Stimulated activated CD8-positive, alpha-beta memory T cell treated with anti-CD3 and anti-CD28 coated beads, Interleukin-15, amount 100 ng/mL, for 48 hours (primary cell): ENCODE measurements at regions not wholly inside any gene's neighbourhood (a gene's known extent, or its start where the extent isn't known, plus 50 kb on each side); places are given as distances from the start of the nearest gene placed in this dataset.
"Not testable (repeated sequence)": the region's sequence is repeated elsewhere in the genome, so short reads cannot be mapped to it uniquely, and the experiment has no call there.

Source experiments
- DNase-seq, 2 donors: peaks; one replicate each; pipeline ENCODE4 v3.0.0-alpha.2; 2020; ENCODE audit warnings: low read depth in 2 of 2

DNA sequence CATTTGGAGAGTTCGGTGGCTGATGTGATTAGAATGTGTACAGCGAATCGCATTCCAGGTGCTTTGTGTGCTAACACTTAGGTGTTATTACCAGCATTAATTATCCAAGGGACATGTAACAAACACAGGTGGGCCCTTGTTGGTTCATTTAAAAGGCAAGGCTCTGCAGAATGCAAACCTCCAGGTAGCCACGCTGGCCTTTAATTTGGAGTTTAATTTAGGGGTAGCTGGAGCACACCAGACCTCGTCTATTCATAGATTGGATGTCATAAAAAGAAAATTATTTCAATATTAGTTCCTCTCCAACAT is 191.1 kb downstream of the MAT2B start:
- no peak for DNase-seq

DNA sequence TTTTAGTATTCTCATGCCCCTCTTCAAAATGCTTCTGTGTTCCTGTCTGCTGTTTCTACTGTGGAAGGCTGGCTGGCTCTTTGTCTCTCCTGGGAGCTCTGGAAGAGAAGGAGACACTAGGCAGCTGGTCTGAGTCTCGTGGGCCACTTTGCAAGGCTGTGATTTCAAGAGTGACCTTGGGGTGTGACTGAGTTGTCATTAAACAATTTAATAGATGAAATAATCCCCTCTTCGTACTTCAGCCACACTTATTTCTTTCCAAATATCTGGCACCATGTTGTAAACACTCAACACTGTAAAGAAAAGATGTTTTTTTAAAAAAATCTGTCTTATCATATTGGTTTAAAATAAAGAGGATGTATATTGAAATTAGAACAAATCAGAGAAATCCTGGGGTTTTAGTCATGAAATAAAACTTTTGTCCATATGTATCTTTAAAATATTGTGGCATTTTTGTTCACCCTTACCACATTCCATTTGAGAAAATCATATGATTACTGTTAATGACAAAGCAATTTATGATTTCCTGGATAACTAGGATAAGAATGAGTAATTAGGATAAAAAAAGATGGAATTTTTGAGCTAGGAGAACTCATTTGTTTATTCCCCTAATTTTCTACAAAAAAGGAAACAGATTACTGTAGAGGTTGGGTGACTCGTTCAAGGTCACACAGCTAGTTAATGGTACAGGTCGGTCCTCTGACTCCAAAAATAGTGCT is 200.8 kb downstream of the MAT2B start:
- DNase-seq: no peak

DNA sequence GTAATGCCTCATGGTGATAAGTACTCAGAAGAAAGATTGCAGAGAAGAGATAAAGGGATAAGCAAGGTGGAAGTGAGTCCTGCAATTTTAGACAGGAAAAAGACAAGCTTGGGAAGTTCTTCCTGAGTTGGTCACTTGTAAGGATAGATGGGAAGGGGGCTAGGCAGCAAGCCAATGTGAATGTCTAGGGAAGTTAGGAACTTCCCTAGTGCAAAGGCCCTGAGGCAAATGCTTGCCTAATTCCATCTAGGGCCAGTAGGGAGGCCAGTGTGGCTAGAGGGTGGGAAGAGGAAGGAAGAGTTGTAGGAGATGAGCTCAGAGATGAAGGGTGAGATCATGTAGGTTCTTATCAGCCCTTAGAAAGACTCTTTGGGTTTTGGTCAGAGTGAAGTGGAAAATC is 206.6 kb downstream of the MAT2B start:
- no peak for DNase-seq

DNA sequence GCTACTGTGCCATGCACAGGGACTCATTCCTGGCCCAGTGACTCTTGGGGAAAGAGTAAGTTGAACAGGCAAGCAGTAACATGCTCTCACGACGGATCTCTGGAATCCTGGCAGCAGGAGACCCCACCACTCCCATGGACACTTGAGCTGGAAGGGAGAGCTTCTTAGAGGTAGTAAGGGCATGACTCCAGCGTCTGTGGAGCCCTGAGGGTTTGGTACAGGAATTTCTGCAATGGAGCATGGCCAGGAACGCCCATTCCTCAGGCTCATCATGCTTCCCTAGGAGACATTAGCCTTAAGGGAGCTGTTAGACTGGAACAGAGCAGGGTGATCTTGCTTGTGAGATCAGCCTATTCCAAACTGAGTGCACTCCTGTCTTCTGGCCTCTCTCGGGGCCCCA is 212.9 kb downstream of the MAT2B start:
- no peak for DNase-seq

DNA sequence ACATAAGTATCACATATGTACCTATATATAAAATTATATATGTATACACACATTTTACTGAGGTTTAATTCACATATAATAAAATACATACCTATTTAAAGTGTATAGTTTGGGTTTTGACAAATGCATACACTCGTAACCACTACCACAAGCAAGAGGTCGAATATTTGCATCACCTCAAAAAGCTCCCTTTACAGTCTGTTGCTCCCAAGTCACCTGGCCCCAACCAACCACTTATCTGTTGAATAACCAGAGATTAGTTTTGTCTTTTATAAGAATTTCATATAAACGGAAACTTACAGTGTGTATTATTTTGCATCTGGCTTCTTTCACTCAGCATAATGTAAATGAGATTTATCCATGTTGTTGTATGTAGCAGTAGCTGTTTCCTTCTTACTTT is 218.9 kb downstream of the MAT2B start:
- DNase-seq: no peak

DNA sequence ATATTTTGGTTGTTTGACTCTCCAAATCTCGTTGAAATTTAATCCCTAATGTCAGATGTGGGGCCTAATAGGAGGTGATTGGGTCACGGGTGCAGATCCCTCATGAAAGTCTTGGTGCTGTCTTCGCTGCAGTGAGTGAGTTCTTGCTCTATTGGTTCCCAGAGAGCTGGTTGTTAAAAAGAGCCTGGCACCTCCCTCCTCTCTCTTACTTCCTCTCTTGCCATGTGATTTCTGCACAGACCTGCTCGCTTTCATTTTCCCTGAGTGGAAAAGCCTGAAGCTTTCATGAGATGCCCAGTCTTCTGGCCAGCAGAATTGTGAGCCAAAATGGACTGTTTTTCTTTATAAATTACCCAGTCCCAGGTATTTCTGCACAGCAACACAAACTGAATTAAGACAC is 221.6 kb downstream of the MAT2B start:
- DNase-seq: no peak

DNA sequence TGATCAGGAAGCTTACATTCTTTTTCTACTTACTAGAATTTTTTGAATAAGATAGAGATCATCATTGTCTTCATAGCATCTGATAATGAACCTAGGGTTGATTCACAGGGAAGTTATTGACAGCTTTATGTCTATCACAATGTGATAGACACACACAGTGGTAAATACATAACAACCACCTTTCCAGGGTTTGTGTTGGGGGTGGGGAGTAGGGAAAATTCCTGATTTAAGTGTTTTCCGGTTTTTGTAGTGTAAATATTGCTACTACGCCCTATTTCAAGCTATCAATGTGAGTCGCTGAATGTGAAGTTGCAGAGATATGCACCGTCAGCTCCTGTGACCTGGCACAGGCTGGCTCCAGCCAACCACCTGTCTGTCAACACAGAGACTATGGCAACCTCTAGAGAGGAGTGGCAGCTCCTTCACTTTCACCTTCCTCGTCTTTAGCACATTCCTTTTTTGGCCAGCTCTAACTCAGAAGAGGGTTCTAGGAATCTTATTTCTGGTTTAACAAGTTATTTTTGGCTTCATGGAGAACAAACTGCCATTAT is 224.9 kb downstream of the MAT2B start:
- no peak for DNase-seq

DNA sequence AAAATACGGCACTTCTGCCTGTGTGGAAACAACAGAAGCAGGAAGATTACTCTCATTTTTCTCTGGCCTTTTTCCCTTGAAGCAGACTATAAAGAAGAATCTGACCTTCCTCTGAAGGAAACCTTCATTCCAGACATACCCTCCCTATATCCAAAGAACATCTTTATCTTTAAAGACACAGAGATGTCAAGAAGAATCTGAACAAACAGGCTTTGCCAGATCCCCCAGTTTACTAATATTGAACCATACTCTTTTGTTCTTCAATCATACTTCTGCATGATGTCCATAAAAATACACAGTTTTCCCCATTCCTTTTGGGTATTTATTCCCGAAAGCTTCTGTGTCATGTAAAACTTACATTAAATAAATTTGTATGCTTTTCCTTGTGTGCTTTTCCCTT is 225.8 kb downstream of the MAT2B start:
- DNase-seq: no peak

DNA sequence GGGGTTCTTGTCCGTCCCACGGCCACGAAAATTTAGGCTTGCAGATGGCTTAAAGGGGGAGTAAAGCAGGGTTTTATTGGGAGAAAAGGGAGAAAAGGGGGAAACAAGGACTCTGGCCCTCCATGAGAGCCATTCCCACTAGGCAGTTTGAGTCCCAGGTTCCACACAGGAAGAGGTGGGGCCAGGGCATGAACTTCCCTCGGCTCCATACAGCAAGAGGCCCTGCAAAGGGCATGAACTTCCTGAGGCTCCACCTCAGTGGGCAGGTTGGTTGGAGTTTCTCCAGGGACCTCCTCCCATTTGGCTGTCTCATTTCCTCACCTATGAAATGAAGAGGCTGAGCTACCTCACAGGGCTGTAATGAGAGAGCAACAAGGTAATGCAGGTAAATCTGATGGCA is 229.7 kb downstream of the MAT2B start:
- DNase-seq: no peak

DNA sequence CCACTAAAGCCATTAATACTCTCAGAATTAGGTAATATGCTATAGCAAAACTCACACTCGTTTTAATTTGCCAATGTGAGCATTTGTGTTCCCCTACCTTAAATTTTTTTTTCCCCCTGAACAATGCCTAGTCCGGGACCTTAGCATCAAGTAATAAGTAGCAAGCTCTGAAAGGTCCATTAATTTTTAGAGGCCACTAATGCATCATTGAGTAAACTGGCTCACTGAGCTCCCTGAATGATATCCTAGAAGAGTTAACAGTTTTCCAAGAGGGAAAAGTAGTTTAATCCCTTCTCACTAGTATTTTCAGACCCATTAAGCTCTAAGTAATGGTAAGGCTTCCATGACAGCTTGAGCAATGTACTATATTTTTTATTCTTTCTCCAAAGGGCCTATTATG is 242.2 kb downstream of the MAT2B start:
- no peak for DNase-seq

DNA sequence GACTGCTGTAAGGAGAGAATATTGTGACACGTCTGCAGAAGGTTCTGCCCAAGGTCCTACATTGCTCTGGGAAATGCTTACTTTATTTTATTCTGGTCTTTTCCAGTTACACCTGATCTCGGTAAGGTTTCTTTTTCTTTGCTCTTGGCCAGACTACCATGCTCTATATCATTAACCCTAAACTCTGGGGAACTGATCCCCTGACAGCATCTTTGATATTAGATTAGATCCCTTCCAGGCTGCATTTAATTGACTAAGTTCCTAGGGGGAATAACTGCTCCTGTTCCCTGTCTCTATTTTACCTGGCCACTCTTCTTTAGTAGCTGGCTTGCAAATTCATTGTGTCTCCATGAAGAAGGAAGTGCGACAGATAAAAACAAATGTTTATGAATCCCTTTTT is 243.5 kb downstream of the MAT2B start:
- no peak for DNase-seq

DNA sequence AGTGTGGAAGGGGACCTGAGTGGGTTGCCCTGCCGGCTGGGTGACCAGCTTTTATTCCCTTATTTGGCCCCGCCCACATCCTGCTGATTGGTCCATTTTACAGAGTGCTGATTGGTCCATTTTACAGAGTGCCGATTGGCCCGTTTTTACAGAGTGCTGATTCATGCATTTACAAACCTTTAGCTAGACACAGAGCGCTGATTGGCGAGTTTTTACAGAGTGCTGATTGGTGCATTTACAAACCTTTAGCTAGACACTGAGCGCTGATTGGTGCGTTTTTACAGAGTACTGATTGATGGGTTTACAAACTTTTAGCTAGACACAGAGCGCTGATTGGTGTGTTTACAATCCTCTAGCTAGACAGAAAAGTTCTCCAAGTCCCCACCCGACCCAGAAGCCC is 245.0 kb downstream of the MAT2B start:
- not testable (repeated sequence) for DNase-seq

DNA sequence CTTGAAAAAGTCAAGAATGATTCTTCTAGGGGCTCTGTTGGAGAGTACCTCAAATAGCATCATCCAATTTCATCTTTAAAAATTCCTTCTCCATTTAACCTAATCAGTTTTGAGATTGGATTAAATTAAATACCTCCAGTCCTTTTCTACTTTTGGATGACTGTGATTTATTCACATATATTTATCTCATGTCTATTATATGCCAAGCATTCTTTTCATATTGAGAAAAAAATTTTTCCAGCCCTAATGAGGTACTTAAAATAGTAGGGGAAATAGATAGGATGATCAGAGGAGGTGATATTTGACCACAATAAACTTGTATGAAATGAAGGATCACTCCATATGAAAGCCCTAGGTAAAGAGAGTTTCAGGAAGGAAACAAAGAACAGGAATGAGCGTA is 250.1 kb downstream of the MAT2B start:
- no peak for DNase-seq

DNA sequence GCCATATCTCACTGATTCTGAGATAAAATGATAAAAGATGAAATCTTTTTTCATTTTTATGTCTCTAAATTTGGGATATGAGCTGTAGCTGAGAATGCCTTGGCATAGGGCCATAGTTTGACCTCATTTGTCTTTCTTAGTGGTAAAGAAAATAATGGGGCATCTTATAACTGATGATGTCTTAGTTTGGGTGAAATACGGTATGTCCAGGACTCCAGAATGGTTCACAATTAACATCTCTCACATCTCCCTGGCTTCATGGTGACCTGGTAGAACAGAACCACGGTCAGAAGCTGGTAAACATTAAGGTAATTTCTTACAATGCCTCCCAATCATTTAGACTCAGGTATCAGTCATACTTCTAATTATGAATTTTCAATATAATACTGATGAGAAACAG is 250.8 kb downstream of the MAT2B start:
- DNase-seq: no peak

DNA sequence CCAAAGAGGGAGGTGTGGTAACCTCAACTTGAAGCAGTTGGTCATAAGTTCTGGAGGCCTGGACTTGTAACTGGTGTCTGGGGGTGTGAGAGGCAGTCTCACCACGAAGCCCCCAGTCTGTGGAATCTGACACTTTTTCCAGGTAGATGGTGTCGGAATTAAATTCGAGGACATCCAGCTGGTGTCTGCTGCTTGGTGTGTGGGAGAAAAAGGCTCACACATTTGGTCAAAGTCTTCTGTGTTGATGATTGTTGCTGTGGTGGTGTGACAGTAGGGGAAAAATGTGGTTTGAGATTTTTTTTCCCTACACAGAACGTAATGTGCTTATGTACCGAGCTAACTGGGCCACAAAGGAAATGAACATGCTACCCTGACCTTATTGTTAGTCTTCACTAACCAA is 251.9 kb downstream of the MAT2B start:
- no peak for DNase-seq

DNA sequence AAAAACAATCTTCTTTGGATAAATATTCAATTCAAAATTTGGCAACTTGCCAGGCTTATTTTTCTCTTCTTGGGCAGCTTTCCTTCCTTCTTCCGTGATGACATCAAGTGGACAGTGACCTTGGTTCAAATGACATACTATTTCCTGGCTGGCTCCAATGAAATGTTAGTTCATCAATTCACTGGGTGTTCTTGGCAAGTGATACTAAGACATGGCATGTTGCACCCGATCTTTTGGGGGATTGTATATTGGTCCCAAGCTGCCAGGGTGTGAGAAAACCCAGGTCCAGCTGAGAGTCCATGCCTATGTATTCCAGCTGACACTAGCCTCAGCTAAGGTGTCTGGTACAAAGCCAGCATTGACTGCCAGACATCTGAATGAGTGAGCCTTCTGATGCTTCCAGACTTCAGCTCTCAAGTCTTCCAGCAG is 252.9 kb downstream of the MAT2B start:
- no peak for DNase-seq

DNA sequence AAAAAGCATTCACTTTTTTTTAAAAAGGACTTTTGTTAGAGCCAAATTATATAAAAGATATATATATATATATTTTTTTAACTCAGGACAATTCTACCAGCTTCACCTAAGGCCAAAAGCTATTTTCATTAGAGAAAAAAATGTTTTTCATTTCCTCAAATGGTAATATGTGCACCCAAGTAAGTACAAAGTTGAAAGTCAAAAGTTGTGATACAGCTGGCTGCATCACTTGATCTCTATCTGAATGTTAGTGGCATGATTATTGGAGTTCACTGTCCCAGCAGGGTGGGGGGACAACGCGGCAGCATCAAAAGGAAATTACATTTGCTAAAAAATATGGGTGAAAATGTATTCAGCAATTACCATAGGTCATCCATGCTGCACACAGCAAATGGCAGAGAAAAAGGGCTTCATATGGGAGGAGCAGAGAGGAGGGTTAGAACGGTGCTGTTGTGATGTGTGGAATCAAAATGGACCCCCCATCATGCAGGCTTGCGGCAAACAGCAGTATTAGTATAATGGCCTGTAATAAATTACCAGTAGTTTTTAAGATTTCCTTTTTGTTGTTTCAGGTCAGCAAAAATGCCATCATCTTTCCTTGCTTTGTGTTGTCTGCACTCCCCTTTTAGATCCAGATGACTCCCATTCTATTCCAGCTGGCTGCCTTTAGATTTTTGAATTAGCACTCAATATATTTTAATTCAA is 253.7 kb downstream of the MAT2B start:
- DNase-seq: no peak

DNA sequence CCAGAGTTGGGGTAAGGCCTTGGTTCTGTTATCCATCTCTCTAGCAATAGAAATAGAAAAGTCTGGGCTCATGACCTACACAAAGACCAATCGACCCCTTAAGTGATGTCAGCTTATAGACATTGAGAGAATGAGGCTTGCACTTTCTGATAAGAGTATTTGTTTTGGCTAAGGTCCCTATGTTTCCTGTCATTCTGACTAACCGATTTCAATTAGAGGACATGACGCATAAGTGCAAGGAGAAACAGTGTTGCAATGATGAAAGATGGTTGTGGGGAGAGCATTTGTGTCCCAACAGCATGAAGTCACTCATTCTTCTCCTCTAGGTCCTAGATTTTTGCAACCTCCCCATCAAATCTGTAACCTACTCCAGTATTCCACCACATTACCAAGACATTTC is 255.1 kb downstream of the MAT2B start:
- no peak for DNase-seq

DNA sequence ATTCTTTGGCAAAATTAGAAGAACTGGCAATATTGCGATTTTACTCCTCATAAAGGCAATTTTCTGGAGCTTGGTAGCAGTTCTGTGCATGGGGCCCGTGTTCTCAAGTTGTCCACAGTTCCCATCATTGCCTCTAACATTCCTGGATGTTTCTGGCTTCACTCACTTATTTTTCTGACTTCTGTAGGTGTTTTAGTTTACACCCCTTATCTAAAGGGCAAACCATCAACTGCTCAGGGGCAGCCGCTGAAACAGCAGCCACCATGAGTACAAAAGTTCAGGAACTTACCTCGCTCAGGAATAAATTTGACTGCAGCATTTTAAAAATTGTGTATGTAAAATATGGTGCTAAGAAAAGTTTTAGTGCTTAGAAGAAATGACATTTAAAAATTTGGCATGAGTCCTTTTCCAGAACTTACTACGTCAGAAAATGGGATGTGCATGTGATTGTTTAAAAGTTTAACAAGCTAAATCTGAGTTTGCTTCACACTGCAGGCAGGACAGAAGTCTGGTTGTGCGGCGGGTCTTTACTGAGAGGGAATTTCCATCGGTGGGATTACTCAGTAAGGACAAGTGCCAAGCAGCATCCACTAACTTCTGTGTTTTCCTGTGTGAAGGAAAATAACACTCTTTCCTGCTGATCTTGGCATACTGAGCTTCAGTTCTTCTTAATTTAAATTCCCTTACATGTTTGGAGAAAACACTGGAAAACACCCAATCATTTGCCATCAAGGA is 261.7 kb downstream of the MAT2B start:
- DNase-seq: no peak

DNA sequence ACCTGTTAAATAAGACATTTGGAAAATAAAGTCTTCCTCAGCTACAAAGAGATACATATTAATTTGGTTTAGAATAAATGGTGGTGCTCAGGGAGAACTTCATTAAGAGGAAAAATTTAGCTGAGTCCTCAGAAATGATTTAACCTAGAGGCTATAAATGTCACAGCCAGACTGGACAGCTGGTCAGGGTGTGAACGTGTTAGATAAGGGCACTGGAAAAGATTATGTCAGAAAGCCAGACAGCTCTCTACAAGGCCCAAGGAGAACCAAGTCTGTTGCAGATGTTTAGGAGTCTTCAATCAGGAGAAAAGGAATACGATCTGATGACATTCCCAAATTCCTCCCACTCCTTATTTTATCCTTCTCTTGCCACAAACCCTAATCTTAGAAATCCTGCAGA is 265.2 kb downstream of the MAT2B start:
- no peak for DNase-seq

DNA sequence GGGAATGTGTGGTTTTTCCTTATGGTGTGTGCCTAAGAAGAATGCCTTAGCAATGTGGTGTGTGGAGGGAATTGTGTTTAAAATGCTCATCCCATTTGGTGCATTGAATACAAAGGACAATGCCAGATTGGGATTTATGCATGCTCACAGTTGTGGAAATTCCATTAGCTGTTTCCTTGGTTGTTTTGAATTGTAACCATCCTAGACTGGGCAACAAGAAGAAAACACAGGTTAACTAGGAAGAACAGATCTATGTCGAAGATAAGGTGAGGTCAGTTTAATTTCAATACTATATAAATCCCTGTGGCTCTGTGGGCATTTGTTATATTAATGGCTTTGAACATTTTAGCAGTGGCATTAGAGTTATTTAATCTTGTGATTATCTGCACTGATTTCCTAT is 266.8 kb downstream of the MAT2B start:
- DNase-seq: no peak

DNA sequence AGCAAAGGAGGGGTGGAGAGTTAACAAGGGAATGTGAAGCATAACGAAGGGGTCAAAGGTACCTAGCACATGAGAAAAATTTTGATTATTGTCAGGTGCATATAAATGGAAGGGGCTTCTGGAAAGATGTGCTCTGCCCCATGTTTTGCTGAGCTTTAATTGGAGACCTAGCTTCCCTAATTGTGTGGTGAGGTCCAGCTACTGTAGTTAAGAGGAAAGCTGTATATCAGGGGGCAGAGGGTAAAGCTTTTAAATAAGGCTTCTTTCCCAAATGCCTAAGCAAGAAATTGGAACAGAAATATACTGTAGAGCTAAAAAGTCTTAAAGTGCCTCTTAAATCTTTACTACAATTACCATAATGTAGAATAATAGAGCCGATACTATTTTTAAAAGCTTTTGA is 267.2 kb downstream of the MAT2B start:
- no peak for DNase-seq

DNA sequence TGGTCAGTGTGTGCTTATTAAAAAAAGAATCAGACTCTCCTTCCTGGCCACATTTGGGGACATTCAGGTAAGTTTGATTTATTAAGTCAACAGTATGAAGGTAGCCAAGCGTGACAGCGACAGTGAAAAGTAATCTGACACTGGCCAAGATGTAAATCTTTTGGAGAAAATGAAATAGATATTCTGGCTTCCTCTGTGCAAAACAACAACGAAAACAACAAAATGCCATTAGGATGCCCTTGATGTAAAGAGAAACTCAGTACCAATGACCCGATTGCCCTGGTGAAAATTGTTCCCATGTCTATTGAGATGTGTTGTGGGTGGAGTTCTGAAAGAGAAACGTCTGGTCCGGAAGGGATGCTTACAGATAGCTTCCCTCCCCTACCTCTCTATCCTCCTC is 267.8 kb downstream of the MAT2B start:
- DNase-seq: no peak
